OCI-LY7 (cell line): ENCODE measurements at regions not wholly inside any gene's neighbourhood (a gene's known extent, or its start where the extent isn't known, plus 50 kb on each side); places are given as distances from the start of the nearest gene placed in this dataset.

Experiments
- BruUV-seq: library from RNA; stranded (reverse); fragments of 400-500 nt; replicated peaks from 2 replicates; lab custom pipeline; 2021; lab: Mats Ljungman, UMichigan
- CTCF ChIA-PET: fragments of 300-600 bp; sonication (Branson Sonifier 250); formaldehyde crosslinking; loops from one replicate; lab custom pipeline; 2022; ENCODE audit warnings: antibody characterized with exemption; ENCODE audit not compliant: unreplicated experiment; lab: Charles Lee
- POLR2A ChIA-PET: fragments of 300-600 bp; sonication (Branson Sonifier 250); formaldehyde crosslinking; loops from one replicate; lab custom pipeline; 2022; ENCODE audit warnings: antibody characterized with exemption; lab: Charles Lee
- DNase-seq: peaks from one replicate; pipeline ENCODE4 v3.0.0-alpha.2; 2015; ENCODE audit warnings: low spot score
- H2AFZ ChIP-seq: fragments of 200-600 bp; sonication (generic), shearing (Covaris generic); 2 replicates; pipeline ENCODE4 v1.6.1; 2014; ENCODE audit warnings: mild to moderate bottlenecking, antibody characterized with exemption, low read length, moderate library complexity
- H3K27ac ChIP-seq: fragments of 200-600 bp; sonication (generic); 2 replicates; pipeline ENCODE4 v1.5.1; 2014; ENCODE audit warnings: mixed run types, low read depth, mild to moderate bottlenecking, moderate library complexity, low read length, inconsistent platforms; ENCODE audit not compliant: poor library complexity, severe bottlenecking
- H3K36me3 ChIP-seq: fragments of 200-600 bp; sonication (generic); 2 replicates; pipeline ENCODE4 v1.6.1; 2014; ENCODE audit warnings: mild to moderate bottlenecking, antibody characterized with exemption, low read length, moderate library complexity, mixed read lengths; ENCODE audit not compliant: insufficient read depth
- H3K4me1 ChIP-seq: fragments of 200-600 bp; sonication (generic); 2 replicates; pipeline ENCODE4 v1.5.1; 2014; ENCODE audit warnings: mild to moderate bottlenecking, low read length; ENCODE audit not compliant: insufficient read depth, poor library complexity, severe bottlenecking
- H3K4me2 ChIP-seq: fragments of 200-600 bp; sonication (generic); 2 replicates; pipeline ENCODE4 v1.6.1; 2014; ENCODE audit warnings: mild to moderate bottlenecking, low read length
- H3K4me3 ChIP-seq: fragments of 200-600 bp; sonication (generic); 2 replicates; pipeline ENCODE4 v1.5.1; 2014; ENCODE audit warnings: mild to moderate bottlenecking, low read depth, low read length; ENCODE audit not compliant: poor library complexity, severe bottlenecking
- H3K79me2 ChIP-seq: fragments of 200-600 bp; sonication (generic); 2 replicates; pipeline ENCODE4 v1.6.1; 2016; ENCODE audit warnings: low read depth, mild to moderate bottlenecking, low read length, moderate library complexity, mixed read lengths; ENCODE audit not compliant: insufficient read depth
- H3K9me2 ChIP-seq: fragments of 200-600 bp; sonication (generic); 2 replicates; pipeline ENCODE4 v1.6.1; 2016; ENCODE audit warnings: mild to moderate bottlenecking, low read length, mixed read lengths; ENCODE audit not compliant: insufficient read depth
- H3K9me3 ChIP-seq: fragments of 200-600 bp; sonication (generic); 2 replicates; pipeline ENCODE4 v1.6.1; 2014; ENCODE audit warnings: mild to moderate bottlenecking, mixed run types, low read length, mixed read lengths
- H4K20me1 ChIP-seq: fragments of 200-600 bp; sonication (generic); 2 replicates; pipeline ENCODE4 v1.6.1; 2014; ENCODE audit warnings: mild to moderate bottlenecking, antibody characterized with exemption, low read length, moderate library complexity, mixed read lengths; ENCODE audit not compliant: insufficient read depth
- EZH2phosphoT487 ChIP-seq: fragments of 200-600 bp; sonication (generic); IDR thresholded peaks from 2 replicates; pipeline ENCODE4 v1.6.1; 2018; ENCODE audit warnings: low read depth, borderline replicate concordance, mild to moderate bottlenecking, mixed run types, antibody characterized with exemption, low read length, moderate library complexity, mixed read lengths
- intact Hi-C: fragments of 100-400 bp; cut with micrococcal nuclease; formaldehyde crosslinking; loops from one replicate; pipeline ENCODE4 v1.10.0; 2022; ENCODE audit not compliant: unreplicated experiment
- TF ChIP-seq, protein P1 (sequence below): fragments of 200-600 bp; sonication (generic); conservative IDR thresholded peaks from 2 replicates; pipeline ENCODE4 v1.5.1; 2014; ENCODE audit warnings: mild to moderate bottlenecking, antibody characterized with exemption, low read length, moderate library complexity, mixed read lengths

DNA sequence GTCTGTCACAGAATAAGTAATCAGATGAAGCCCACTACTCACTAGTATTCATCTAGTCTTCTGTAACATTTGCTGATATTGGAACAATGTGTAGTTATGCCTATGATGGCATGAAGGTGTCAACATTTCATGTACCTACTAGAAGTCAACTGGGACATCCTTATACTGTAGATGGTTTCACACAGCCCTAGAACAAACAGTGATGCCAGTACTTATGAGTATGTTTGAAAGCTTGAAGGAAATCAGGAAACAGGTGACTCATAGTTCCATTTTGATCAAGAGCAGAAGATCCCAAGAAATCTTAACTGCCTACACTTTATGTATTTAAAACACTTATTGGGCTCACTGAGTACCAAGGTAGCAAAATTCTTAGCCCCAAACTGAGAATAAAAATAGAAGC is 1519.6 kb downstream of the REEP3 start:
- no peak overlapping the region for H3K27ac ChIP-seq
- no peaks in the 10 kb centered on the region for H4K20me1 ChIP-seq
- H3K9me3 ChIP-seq, result no peaks in the 10 kb centered on the region
- intact Hi-C loops, result no loop called here
- TF ChIP-seq EZH2phosphoT487, result no peak
- TF ChIP-seq, protein P1, sequence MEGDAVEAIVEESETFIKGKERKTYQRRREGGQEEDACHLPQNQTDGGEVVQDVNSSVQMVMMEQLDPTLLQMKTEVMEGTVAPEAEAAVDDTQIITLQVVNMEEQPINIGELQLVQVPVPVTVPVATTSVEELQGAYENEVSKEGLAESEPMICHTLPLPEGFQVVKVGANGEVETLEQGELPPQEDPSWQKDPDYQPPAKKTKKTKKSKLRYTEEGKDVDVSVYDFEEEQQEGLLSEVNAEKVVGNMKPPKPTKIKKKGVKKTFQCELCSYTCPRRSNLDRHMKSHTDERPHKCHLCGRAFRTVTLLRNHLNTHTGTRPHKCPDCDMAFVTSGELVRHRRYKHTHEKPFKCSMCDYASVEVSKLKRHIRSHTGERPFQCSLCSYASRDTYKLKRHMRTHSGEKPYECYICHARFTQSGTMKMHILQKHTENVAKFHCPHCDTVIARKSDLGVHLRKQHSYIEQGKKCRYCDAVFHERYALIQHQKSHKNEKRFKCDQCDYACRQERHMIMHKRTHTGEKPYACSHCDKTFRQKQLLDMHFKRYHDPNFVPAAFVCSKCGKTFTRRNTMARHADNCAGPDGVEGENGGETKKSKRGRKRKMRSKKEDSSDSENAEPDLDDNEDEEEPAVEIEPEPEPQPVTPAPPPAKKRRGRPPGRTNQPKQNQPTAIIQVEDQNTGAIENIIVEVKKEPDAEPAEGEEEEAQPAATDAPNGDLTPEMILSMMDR, result no peak
- POLR2A ChIA-PET, result no interaction called here
- no peak overlapping the region for H3K4me3 ChIP-seq
- CTCF ChIA-PET, result no interaction called here
- H3K4me1 ChIP-seq, result no peaks in the 10 kb centered on the region
- no TSS peak for BruUV-seq
- no peak for DNase-seq
- H3K9me2 ChIP-seq, result no peaks in the 10 kb centered on the region
- no peak overlapping the region for H2AFZ ChIP-seq
- no peak overlapping the region for H3K4me2 ChIP-seq
- no peaks in the 10 kb centered on the region for H3K36me3 ChIP-seq
- H3K79me2 ChIP-seq, result no peaks in the 10 kb centered on the region

DNA sequence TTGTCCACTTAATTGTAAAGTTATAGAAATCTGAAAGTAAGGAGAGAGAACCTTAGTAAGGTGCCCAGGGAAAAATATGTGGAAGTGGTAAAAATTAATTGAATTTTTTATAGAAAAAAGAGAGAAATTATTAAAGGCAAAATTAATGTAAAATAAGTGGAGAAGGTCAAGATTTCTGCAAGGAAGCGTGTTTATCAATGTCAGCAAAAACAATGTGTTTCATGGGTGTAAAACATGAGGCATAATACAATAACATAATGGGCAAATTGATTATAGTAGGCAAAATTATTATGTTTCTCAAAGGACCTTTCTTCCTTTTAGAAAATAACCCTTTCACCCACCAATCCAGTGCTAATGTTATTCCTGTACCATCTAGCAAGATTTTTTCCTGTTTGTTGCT is 1520.1 kb downstream of the REEP3 start:
- Histone ChIP-seq H2AFZ (no peak overlapping the region), H3K36me3 (no peaks in the 10 kb centered on the region), H3K9me2 (no peaks in the 10 kb centered on the region), H3K4me2 (no peak overlapping the region), H3K79me2 (no peaks in the 10 kb centered on the region), H3K4me3 (no peak overlapping the region), H3K9me3 (no peaks in the 10 kb centered on the region), H4K20me1 (no peaks in the 10 kb centered on the region), H3K27ac (no peak overlapping the region), H3K4me1 (no peaks in the 10 kb centered on the region)
- intact Hi-C loops, result no loop called here
- BruUV-seq, result no TSS peak
- ChIA-PET CTCF (no interaction called here), POLR2A (no interaction called here)
- DNase-seq, result no peak
- TF ChIP-seq, protein P1, result no peak
- no peak for TF ChIP-seq EZH2phosphoT487

DNA sequence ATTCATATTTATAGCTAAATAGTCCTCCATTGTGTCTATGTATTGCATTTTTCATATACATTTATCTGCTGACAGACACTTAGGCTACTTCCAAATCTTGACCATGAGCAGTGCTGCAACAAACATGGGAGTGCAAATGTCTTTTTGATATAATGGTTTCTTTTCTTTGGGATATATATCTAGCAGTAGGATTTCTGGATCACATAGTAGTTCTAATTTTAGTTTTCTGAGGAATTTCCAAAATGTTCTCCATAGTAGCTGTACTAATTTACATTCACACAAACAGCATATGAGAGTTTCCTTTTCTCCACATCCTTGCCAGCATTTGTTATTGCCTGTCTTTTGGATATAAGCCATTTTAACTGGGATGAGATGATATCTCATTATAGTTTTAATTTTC is 1521.3 kb downstream of the REEP3 start:
- ChIA-PET CTCF (no interaction called here), POLR2A (no interaction called here)
- H3K9me2 ChIP-seq, result no peaks in the 10 kb centered on the region
- no peak overlapping the region for H3K27ac ChIP-seq
- no peaks in the 10 kb centered on the region for H3K36me3 ChIP-seq
- no peaks in the 10 kb centered on the region for H3K9me3 ChIP-seq
- no peak overlapping the region for H2AFZ ChIP-seq
- intact Hi-C loops, result no loop called here
- H3K4me1 ChIP-seq, result no peaks in the 10 kb centered on the region
- BruUV-seq, result no TSS peak
- no peak for TF ChIP-seq EZH2phosphoT487
- TF ChIP-seq, protein P1, result no peak
- H3K4me2 ChIP-seq, result no peak overlapping the region
- no peak overlapping the region for H3K4me3 ChIP-seq
- no peak for DNase-seq
- H3K79me2 ChIP-seq, result no peaks in the 10 kb centered on the region
- H4K20me1 ChIP-seq, result no peaks in the 10 kb centered on the region
